SU-DHL-6 (cell line): ENCODE measurements at regions not wholly inside any gene's neighbourhood (a gene's known extent, or its start where the extent isn't known, plus 50 kb on each side); places are given as distances from the start of the nearest gene placed in this dataset.

Experiments
- CTCF ChIP-seq: fragments of 200-600 bp; sonication (generic); IDR thresholded peaks from one replicate; pipeline ENCODE4 v1.5.1; 2017; ENCODE audit warnings: antibody characterized with exemption, mild to moderate bottlenecking, low read length, moderate library complexity; ENCODE audit not compliant: insufficient read depth, poor library complexity, severe bottlenecking
- EZH2phosphoT487 ChIP-seq: fragments of 200-600 bp; sonication (generic), shearing (Covaris generic); conservative IDR thresholded peaks from 2 replicates; pipeline ENCODE4 v1.6.1; 2018; ENCODE audit warnings: mild to moderate bottlenecking, antibody characterized with exemption, low read length, moderate library complexity, mixed read lengths

- TF ChIP-seq CTCF (no peak), EZH2phosphoT487 (no peak)
Measured at GRCh38 chr12:77344651-77345050, 279.3 kb upstream of the E2F7 start.
